UCSD-AML1 (cell line): ENCODE measurements at regions not wholly inside any gene's neighbourhood (a gene's known extent, or its start where the extent isn't known, plus 50 kb on each side); places are given as distances from the start of the nearest gene placed in this dataset.
"Not testable (repeated sequence)": the region's sequence is repeated elsewhere in the genome, so short reads cannot be mapped to it uniquely, and the experiment has no call there.

Experiments used
- DNase-seq: peaks from one replicate; lab custom pipeline; 2025; ENCODE audit not compliant: unreplicated experiment; lab: John Stamatoyannopoulos, UW

DNA sequence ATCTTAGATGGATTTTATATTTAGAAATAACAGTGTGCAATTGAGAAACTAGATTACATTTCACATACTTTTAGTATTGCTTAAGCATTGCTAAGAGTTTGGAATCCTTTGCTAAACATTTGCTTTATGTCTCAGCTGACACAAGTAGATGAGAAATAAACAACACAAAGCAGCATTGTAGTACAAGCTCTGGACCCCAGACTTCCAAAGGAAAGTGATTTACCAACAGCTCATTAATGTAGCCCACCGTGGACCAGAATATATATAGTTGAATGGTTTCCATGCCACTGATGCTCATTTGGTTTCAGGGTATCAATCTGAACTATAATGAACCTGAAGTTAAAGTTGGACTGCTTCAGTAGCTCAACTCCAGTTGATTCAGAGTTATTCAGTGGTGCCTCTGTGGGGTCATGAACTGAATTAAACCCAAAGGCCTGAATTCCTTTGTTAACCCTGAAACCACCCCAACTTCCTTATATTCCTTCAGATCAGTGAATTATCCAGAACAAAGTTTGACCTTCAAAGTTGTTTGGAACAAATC is 132.1 kb upstream of the NEIL3 start:
- no peak for DNase-seq

DNA sequence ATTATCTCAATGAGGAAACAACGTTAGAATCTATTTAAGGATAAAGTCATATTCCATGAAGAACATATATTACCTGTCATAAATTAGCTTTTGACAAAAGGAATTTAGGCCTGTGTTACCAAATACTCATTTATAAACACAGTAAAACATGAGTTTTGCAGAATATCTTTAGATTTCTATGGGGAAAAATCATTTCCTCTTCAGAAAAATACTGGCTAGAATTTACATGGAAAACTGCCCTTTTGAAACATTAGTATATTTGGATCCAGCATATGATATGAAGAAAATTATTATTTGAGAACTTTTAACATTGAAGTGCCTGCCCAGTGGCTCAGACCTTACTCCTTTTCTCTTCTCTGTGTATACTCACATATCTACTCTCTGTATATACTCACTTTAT is 131.4 kb upstream of the NEIL3 start:
- no peak for DNase-seq

DNA sequence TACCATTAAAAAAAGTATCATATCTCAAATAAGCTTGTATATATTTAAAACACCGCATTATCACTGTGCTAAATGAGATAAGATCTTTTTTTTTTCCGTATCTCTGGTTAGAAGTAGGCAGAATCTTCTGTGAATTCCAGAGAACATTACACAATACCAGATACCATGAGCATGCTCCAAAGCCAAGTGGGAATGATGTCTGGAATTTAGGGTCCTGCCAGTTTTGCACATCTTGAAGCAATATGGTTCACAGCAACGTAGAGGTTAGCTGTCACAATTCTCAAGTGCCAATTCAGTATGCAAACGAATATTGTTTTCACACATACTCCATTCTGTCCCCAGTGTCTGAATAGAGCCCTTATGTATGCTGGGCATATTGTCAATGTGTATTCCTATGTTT is 127.5 kb upstream of the NEIL3 start:
- DNase-seq, result no peak

DNA sequence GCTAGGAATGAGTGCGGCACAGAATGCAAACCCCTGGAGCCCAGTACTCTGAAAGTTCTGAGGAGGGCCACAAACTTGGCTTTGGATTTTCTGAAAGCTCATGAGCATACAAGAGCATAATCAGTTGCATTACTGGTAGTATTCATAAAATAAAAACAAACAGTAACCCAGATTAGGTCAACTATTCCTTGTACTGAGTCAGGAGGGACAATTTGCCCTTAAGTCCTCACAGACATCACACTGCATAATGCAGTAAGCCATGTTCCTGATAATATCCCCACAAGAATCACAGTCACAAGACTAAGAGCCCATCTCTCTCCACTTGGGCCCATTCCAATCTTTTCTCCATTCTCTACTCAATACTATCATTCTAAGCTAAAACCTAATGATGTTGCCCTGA is 126.9 kb upstream of the NEIL3 start:
- no peak for DNase-seq

DNA sequence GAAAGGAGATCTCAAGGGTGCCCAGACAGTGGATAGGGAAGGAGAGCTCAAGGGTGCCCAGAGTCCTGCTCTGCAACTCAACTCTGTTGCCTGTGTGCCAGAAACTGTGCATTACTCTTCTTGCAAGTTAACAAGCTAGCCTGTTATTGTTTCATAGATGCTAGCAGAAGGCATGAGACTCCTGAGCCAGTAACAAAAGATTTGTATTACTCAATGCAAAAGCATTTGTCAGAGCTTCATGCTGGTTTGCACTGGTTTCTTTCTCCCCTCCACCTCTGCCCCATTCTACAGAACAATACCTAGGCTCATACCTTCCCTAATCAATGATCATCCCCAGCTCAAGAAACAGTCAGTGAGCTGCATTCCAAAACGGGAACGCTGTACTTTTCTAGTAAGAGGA is 124.5 kb upstream of the NEIL3 start:
- no peak for DNase-seq

DNA sequence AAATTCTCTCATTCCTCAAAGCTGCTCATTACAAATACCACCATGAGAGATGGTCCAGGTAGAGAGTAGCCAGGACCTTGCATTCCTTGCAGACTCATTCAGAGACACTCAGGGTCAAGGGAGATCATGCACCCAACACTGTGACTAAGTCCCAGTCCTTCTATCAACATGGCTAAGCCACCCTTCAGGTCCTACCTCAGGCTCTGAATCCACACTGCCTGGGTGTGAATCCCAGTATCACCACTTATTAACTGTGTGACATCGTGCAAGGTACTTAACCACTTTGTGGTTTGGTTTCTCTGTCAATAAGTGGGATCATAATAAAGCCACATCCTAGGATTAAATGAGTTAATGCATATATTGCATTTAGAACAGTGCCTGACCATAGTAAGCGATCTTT is 124.1 kb upstream of the NEIL3 start:
- DNase-seq, result no peak

DNA sequence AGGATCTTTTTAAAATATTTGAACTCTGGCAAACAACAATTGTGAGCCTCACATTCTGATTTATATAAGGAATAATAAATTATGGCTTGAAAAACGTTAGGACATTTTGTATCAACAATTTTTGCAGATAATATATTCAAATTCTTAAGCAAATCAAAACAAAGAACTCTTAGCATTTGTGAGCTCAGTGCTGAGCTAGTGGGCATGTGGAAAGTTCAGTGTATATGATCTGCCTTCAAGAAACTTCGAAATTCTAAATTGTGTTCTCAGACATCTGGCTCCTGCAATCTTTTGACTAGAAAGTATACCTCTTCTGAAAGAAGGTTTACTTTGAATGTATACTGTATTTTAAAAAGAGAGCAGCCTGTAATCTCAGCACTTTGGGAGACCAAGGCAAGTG is 122.3 kb upstream of the NEIL3 start:
- no peak for DNase-seq

DNA sequence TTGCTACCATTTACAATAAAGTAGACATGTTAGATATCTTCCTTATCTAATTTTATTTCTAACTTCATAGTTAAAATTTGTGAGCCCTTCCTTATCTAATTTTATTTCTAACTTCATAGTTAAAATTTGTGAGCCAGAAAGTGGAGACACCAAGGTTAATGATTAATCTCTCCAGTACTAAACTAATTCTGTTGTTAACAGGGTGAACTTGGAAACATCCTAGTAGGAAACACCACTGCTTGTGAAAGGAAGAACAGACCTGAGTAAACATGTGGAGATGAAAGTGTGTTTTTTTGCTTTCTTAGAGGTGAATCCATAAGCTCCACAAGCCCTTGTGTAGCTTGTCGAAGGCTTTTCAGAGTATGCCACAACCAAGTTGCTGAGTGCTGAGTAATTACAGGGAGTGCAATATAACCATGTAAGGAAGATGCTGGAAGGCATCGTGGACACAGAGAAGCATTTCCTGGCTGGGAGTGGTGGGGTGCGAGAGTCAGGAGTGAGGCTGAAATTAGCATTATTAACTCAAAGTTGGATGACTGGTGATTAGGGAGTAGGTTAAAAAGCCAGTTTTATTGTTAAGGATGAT is 118.6 kb upstream of the NEIL3 start:
- no peak for DNase-seq

DNA sequence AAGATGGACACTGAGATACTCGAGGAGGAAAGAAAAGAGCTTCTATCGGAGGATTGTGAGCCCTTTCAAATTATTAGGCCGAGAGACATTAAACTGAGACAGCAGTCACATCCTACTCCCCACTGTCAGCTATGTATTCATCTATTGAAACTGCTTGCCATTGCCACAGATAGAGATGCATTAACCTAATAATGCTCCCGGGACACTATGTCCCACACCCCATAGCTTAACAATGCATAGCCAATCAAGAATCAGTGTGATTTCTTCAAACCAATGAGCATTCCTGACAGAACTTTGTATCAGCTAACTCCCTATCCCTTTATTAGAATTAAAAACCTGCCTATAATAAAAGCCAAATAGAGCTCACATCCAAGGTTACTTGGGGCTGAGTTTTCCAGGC is 118.1 kb upstream of the NEIL3 start:
- DNase-seq, result no peak

DNA sequence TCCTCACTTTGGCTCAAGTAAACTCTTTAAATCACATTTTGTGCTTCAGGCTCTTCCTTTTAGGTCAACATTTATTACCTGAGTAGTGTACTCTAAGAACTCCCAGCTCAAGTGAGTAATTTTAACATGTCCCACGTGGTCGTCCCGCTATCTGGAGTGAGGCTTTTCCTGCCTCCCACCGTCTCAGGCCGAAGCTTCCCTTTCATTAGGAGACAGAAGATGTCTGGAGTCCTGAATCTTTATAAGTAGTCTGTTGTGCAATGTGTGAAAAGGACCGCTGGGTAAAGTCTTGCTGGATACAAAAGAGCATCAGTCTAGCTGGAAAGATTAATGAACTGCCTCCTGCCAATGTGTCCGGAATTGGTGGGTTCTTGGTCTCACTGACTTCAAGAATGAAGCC is 117.7 kb upstream of the NEIL3 start:
- no peak for DNase-seq

DNA sequence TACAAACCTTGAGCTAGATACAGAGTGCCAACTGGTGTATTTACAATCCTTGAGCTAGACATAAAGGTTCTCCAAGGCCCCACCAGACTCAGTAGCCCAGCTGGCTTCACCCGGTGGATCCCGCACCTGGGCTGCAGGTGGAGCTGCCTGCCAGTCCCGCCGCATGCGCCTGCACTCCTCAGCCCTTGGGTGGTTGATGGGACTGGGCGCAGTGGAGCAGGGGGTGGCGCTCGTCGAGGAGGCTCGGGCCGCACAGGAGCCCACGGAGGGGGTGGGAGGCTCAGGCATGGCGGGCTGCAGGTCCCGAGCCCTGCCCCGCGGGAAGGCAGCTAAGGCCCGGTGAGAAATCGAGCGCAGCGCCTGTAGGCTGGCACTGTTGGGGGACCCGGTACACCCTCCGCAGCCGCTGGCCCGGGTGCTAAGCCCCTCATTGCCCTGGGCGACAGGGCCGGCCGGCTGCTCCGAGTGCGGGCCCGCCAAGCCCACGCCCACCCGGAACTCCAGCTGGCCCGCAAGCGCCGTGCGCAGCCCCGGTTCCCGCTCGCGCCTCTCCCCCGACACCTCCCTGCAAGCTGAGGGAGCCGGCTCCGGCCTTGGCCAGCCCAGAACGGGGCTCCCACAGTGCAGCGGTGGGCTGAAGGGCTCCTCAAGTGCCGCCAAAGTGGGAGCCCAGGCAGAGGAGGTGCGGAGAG is 116.5 kb upstream of the NEIL3 start:
- DNase-seq, result not testable (repeated sequence)

DNA sequence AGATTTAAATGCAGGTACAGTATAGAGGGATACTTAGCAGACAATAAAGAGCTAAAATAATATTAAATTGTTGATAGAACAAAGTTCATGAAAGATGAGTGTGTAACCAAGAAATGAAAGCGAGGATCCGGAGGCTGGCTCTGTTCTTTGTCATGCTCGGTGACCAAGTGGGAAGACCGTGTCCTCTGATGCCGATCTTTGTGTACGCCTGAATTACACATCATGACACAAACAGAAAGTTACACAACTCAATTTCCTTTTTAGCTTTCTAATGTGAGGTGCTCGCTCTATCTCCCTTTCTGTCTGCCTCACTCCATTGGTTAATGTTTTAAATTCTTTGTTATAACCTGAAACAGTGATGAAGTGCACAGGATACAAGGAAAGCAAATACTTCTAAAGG is 114.8 kb upstream of the NEIL3 start:
- DNase-seq, result no peak

DNA sequence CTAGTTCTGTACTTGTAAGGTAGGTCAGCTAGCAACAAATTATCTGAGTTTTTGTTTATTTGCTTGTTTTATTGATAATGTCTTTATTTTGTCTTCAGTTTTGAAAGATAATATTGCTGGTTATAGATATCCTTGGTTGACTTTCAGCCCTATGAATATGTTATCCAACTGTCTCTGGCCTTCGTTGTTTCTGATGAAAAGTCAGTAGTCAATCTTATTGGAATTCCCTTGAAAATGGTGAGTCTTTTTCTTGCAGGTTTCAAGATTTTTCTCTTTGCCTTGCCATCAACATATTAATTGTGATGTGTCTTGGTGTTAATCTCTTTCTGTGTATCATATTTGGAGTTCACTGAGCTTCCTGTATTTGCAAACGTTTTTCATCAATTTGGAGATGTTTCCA is 113.1 kb upstream of the NEIL3 start:
- DNase-seq, result no peak

DNA sequence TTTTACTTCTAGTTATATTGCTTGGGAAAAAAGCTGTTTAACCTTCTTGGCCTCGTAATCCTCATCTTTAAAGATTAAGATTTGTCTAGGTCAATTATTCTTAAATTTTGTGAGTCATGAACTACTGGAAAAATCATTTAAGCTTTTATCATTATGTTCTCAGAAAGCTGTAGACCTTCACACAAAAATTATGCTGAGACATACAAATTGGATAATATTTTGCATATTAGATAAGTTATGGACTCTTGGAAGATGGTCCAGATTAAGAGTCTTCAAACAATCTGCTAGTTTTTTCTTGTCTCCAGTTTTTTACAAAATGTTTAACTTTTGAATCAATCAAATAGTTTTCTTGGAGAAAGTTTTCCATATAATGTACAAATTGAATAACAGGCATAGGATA is 108.1 kb upstream of the NEIL3 start:
- no peak for DNase-seq

DNA sequence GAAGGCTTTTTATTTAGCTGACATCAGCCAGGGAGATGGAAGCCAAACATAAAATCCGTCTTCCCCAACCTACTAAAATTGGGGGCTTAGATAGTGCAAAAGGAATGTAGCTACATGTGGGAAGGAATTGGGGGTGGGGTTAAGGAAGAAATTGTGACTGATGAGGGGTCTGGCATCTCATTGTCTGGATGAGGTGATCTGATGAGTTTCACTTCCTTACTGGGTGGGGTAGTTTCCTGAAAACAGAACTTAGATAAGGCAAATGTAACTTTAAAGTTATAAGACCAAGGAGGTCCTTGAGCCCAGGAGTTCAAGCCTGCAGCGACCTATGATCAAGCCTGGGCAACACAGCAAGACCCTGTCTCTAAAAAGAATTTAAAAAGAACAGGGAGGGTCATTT is 105.5 kb upstream of the NEIL3 start:
- no peak for DNase-seq

DNA sequence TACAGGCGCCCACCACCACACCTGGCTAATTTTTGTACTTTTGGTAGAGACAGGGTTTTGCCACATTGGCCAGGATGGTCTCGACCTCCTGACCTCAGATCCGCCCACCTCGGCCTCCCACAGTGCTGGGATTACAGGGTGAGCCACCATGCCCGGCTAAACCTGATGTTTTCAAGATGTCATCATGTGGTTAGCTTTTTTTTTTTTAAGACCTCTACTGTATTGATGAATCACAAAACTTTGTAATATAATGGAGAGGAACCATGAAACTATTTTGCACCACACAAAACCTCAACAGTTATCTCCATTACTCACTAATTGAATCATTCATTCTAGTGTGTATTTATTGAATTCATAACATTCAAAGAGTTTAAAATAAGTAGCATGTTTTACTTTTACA is 94.7 kb upstream of the NEIL3 start:
- DNase-seq, result no peak

DNA sequence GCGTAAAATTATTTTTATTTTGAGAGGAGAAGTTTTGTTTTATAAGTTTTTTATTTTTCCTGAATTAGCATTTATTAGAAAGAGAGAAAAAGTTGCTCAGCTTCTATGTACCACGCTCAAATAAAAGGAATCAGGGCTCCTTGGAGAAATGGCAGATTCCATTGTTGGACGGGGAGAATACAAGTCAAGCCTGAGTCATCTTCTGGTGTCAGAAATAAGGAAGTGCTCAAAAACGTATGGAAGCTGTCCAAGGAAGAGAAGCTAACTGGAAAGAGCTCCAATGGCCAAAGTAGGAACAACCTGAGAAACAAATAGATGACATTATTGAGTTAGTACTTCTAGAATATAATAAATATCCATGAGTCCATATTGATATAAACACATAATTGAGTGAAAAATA is 89.3 kb upstream of the NEIL3 start:
- no peak for DNase-seq

DNA sequence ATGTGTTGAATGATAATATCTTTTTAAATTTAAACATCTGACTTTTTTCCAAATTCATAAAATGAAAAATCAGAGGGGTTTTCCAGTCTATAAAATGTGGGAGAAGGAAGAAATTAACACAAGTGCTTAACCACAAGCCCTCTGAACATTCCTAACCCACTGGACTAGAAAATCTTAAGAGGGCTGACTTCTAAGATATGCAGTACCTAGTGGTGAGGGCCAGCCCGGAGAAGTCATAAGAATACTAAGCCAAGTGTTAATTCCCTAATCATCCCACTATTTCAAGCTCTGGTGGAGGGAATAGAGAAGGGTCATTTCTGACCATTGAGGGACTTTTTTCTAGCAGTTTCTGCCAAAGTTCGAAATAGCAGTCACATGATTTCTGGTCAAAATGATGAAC is 86.9 kb upstream of the NEIL3 start:
- DNase-seq, result no peak

DNA sequence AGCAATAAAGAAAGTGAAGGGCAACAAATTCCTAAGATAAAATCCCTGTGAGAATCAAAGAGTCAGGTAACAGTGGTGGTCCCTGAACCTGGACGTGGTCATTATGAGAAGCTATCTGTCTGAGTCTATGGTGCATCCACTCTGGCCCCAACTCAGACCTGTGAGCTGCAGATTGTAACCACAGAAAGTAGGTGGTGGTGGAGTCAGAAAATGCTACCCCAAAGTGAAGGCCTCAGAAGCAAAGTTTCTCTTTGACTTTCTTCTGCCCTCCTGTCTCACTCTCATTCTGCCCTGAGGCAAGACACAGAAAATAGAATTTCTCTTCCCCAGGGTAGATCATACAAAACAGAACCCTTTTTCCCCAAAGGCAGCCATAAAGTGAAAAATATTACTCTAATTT is 84.1 kb upstream of the NEIL3 start:
- no peak for DNase-seq

DNA sequence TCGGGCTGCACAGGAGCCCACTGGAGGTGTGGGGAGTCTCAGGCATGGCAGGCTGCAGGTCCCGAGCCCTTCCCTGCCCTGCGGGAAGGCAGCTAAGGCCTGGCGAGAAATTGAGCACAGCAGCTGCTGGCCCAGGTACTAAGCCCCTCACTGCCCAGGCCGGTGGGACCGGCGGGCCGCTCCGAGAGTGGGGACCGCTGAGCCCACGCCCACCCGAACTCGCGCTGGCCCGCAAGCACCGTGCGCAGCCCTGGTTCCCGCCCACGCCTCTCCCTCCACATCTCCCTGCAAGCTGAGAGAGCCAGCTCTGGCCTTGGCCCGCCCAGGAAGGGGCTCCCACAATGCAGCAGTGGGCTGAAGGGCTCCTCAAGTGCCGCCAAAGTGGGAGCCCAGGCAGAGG is 82.0 kb upstream of the NEIL3 start:
- DNase-seq, result no peak

DNA sequence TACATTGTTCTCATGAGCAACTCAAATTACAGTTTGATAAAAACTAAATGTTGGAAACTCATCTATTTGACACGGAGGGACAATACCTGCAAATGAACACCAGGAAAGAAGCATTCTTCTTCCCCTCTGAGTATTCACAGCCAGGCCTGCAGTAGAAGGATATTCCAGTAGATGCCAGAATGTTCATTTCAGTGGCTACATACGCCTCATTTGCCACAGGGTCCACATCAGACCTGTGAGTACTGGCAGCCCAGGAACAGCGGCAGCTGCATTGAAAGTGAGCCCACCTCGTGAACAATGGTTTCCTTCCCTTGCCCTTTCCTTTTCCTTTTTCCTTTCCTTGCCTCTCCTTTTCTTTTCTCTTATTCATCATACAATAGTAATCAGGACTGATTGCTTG is 81.1 kb upstream of the NEIL3 start:
- DNase-seq, result no peak

DNA sequence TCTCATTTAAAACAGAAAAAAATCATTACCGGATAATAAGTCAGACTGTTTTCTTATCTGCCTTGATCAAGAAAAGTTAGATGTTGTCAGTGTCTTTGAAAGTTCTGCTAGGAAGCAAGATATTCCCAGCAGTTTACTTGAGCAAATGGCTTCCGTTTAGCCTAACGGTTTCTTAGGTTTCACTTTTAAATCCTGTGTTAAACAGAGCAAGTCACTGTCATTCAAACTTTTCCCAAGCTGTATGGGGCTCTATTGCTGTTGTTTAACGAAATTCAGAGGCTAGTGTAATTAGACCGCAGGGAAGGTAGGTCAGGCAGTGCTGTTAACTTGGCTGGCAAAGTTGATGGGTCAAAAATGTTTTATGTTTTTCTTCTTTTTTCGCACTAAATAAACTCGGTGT is 80.3 kb upstream of the NEIL3 start:
- no peak for DNase-seq

DNA sequence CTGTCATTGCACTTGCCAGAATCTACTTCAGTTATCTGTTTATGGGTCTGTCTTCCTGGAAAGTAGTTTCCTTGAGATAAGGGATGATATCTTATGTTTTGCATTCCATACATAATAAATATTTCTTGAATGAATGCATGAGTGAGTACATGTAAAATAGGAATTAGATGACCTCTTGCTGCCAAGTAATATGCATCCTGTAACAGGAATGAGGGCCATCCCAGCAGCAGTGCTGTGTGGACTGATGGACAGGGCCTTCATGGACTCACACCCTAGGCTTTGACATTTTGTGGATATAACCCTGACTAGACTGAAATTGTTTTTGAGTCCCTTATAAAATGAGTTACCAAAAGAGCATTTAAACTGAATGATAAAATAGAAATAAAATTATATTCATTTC is 77.2 kb upstream of the NEIL3 start:
- no peak for DNase-seq
